ENCODE measurements at regions not wholly inside any gene's neighbourhood (a gene's known extent, or its start where the extent isn't known, plus 50 kb on each side); places are given as distances from the start of the nearest gene placed in this dataset.

GRCh38 chr9:73073337-73074175 is 78.1 kb upstream of the ANXA1 start:
- TF ChIP-seq CTCF (IDR thresholded peaks at IDR 0.05; ENCODE audit: insufficient read depth, low read length), result no peak
- TF ChIP-seq GABPA (IDR thresholded peaks at IDR 0.05; ENCODE audit: low read depth), result no peak
- TF ChIP-seq REST (IDR thresholded peaks at IDR 0.05; ENCODE audit: insufficient replicate concordance, low read depth), result no peak
- no peak for TF ChIP-seq SPI1 (IDR thresholded peaks at IDR 0.05; ENCODE audit: borderline replicate concordance, low read depth)
- no peak for TF ChIP-seq POLR2AphosphoS5 (IDR thresholded peaks at IDR 0.05; ENCODE audit: low read depth)
- H3K4me3 ChIP-seq (replicated peaks; ENCODE audit: insufficient read depth, low read length), result no peak overlapping the region
- DNase-seq (ENCODE audit: low read depth in 1 of 2, low spot score in 1 of 2), result no peak
- H3K27ac ChIP-seq (replicated peaks), result no peak overlapping the region
- H3K27me3 ChIP-seq (ENCODE audit: insufficient read depth, poor library complexity, severe bottlenecking), result no peaks in the 10 kb centered on the region

GRCh38 chr9:73067074-73067473 is 84.6 kb upstream of the ANXA1 start:
- TF ChIP-seq REST (IDR thresholded peaks at IDR 0.05; ENCODE audit: insufficient replicate concordance, low read depth) (no peak), GABPA (IDR thresholded peaks at IDR 0.05; ENCODE audit: low read depth) (no peak), POLR2AphosphoS5 (IDR thresholded peaks at IDR 0.05; ENCODE audit: low read depth) (no peak), CTCF (IDR thresholded peaks at IDR 0.05; ENCODE audit: insufficient read depth, low read length) (no peak), SPI1 (IDR thresholded peaks at IDR 0.05; ENCODE audit: borderline replicate concordance, low read depth) (no peak)
- Histone ChIP-seq H3K4me3 (replicated peaks; ENCODE audit: insufficient read depth, low read length) (no peak overlapping the region), H3K27ac (replicated peaks) (no peak overlapping the region), H3K27me3 (ENCODE audit: insufficient read depth, poor library complexity, severe bottlenecking) (no peaks in the 10 kb centered on the region)
- DNase-seq (ENCODE audit: low read depth in 1 of 2, low spot score in 1 of 2), result no peak

- Histone ChIP-seq H3K4me3 (replicated peaks; ENCODE audit: insufficient read depth, low read length) (no peak overlapping the region), H3K27ac (replicated peaks) (no peak overlapping the region), H3K27me3 (ENCODE audit: insufficient read depth, poor library complexity, severe bottlenecking) (peaks cover 3% of the 10 kb centered on the region)
- no peak for DNase-seq (ENCODE audit: low read depth in 1 of 2, low spot score in 1 of 2)
- no peak for TF ChIP-seq GABPA (IDR thresholded peaks at IDR 0.05; ENCODE audit: low read depth)
- TF ChIP-seq REST (IDR thresholded peaks at IDR 0.05; ENCODE audit: insufficient replicate concordance, low read depth), result no peak
- TF ChIP-seq CTCF (IDR thresholded peaks at IDR 0.05; ENCODE audit: insufficient read depth, low read length), result no peak
- TF ChIP-seq POLR2AphosphoS5 (IDR thresholded peaks at IDR 0.05; ENCODE audit: low read depth), result no peak
These were observed 86.2 kb upstream of the ANXA1 start for GRCh38 chr9:73065439-73065838.

Measured in HL-60 (cell line).